Body of pancreas (tissue), 4 donors: ENCODE measurements at regions not wholly inside any gene's neighbourhood (a gene's known extent, or its start where the extent isn't known, plus 50 kb on each side); places are given as distances from the start of the nearest gene placed in this dataset.

ENCODE experiments used
- CTCF ChIP-seq, 7 experiments: fragments of 450-650 bp in 4 of 7; fragments of 200-600 bp in 3 of 7; sonication (generic) in 3 of 7; IDR thresholded peaks; one replicate each; pipeline ENCODE4 v1.5.1; 2016 to 2019; ENCODE audit warnings: antibody characterized with exemption in 7 of 7
- POLR2A ChIP-seq, 3 donors: fragments of 450-650 bp; IDR thresholded peaks; one replicate each; pipeline ENCODE4 v1.6.1; 2016; ENCODE audit warnings: antibody characterized with exemption in 3 of 3, mild to moderate bottlenecking in 2 of 3

DNA sequence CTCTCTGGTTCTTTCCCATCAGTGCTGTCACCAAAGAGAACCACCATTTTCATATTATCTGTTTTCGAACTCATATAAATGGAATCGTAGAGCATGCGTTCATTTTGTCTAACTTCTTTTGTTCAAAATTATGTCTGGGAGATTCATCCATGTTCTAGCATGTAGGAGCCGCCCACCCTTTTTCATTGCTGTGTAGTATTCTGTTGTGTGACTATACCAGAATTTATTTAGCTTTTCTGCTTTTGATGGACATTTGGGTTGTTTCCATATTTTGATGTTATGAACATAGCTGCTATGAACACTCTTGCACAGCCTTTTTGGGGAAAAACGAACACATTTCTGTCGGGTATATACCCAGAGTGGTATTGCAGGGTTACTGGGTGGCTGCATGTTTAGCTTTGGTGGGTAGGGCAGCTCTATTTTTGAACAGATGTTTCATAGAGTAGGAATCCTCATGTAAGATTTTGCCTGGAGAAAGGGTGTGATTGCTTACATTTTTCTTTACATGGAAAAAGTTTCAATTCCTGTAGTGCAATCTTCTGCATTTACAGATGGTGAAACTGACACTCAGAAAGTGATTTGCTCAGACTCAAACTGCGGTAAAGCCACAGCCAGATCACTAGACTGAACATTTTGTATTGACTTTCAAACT is 100.2 kb upstream of the IL12B start:
- TF ChIP-seq CTCF (IDR thresholded peaks at IDR 0.05) (no peak), POLR2A (IDR thresholded peaks at IDR 0.05) (no peak)
